ENCODE measurements at regions not wholly inside any gene's neighbourhood (a gene's known extent, or its start where the extent isn't known, plus 50 kb on each side); places are given as distances from the start of the nearest gene placed in this dataset.

- Histone ChIP-seq H3K36me3 (no peaks in the 10 kb centered on the region), H3K9me3 (no peaks in the 10 kb centered on the region), H3K27me3 (no peaks in the 10 kb centered on the region), H3K4me3 (no peak overlapping the region), H3K4me1 (peaks cover 0 to 8% (median 0%) of the 10 kb centered on the region in 4 donors), H3K27ac (no peak overlapping the region)
- DNase-seq (no peak), ATAC-seq (peak; percentile 40 to 57 (median 50))
- intact Hi-C loops (cut with DNase I), result no loop called here
- TF ChIP-seq CTCF (IDR thresholded peaks at IDR 0.05) (peak in 3 of 4 donors; percentile 16 to 36 (median 16)), POLR2A (IDR thresholded peaks at IDR 0.05) (no peak)
Observed at GRCh38 chr9:7358876-7359275, 440.7 kb downstream of the DMAC1 start.

- no peak for TF ChIP-seq POLR2A (IDR thresholded peaks at IDR 0.05)
- no peak for TF ChIP-seq CTCF (IDR thresholded peaks at IDR 0.05)
- intact Hi-C loops (cut with DNase I), result no loop called here
- no peak overlapping the region for H3K27ac ChIP-seq
- H3K4me3 ChIP-seq, result no peak overlapping the region
- DNase-seq, result no peak
- H3K4me1 ChIP-seq, result no peaks in the 10 kb centered on the region
- no peaks in the 10 kb centered on the region for H3K27me3 ChIP-seq
- no peak for ATAC-seq
- no peaks in the 10 kb centered on the region for H3K9me3 ChIP-seq
- no peaks in the 10 kb centered on the region for H3K36me3 ChIP-seq
Observed at GRCh38 chr9:7354704-7355103, 444.9 kb downstream of the DMAC1 start.

GRCh38 chr9:7348692-7349091 is 450.9 kb downstream of the DMAC1 start:
- Histone ChIP-seq H3K4me3 (no peak overlapping the region), H3K4me1 (no peaks in the 10 kb centered on the region), H3K9me3 (no peaks in the 10 kb centered on the region), H3K27ac (no peak overlapping the region), H3K36me3 (no peaks in the 10 kb centered on the region), H3K27me3 (no peaks in the 10 kb centered on the region)
- ATAC-seq (no peak), DNase-seq (no peak)
- intact Hi-C loops (cut with DNase I), result no loop called here
- TF ChIP-seq CTCF (IDR thresholded peaks at IDR 0.05), result no peak

- Histone ChIP-seq H3K27me3 (no peaks in the 10 kb centered on the region), H3K27ac (no peak overlapping the region), H3K4me3 (no peak overlapping the region), H3K4me1 (no peaks in the 10 kb centered on the region), H3K9me3 (no peaks in the 10 kb centered on the region), H3K36me3 (no peaks in the 10 kb centered on the region)
- DNase-seq (no peak), ATAC-seq (no peak)
- WGBS (ENCODE audit: insufficient coverage, low coverage, low lambda C conversion rate, missing lambda C conversion rate), result 38% methylated on average over 4 of the region's 4 CpGs
- no peak for TF ChIP-seq POLR2A (IDR thresholded peaks at IDR 0.05)
- no peak for TF ChIP-seq CTCF (IDR thresholded peaks at IDR 0.05)
- intact Hi-C loops (cut with DNase I), result no loop called here
Observed at GRCh38 chr9:7347556-7347955, 452.0 kb downstream of the DMAC1 start.

GRCh38 chr9:7346144-7346543 is 453.4 kb downstream of the DMAC1 start:
- intact Hi-C loops (cut with DNase I), result no loop called here
- Histone ChIP-seq H3K4me3 (no peak overlapping the region), H3K27me3 (no peaks in the 10 kb centered on the region), H3K4me1 (no peaks in the 10 kb centered on the region), H3K36me3 (no peaks in the 10 kb centered on the region), H3K27ac (no peak overlapping the region), H3K9me3 (no peaks in the 10 kb centered on the region)
- TF ChIP-seq POLR2A (IDR thresholded peaks at IDR 0.05) (no peak), CTCF (IDR thresholded peaks at IDR 0.05) (no peak)
- WGBS (ENCODE audit: insufficient coverage, low coverage, low lambda C conversion rate, missing lambda C conversion rate), result 70% methylated on average over 6 of the region's 6 CpGs
- DNase-seq, result no peak
- ATAC-seq, result no peak

All from right lobe of liver (tissue), 6 donors.